GM12874 (cell line): ENCODE measurements at regions not wholly inside any gene's neighbourhood (a gene's known extent, or its start where the extent isn't known, plus 50 kb on each side); places are given as distances from the start of the nearest gene placed in this dataset.

Experiments
- TF ChIP-seq, protein P1 (sequence below): IDR thresholded peaks from 2 replicates; pipeline ENCODE4 v1.5.1; 2011; ENCODE audit warnings: low read depth, mild to moderate bottlenecking, control low read depth, low read length, moderate library complexity; ENCODE audit not compliant: insufficient read depth

DNA sequence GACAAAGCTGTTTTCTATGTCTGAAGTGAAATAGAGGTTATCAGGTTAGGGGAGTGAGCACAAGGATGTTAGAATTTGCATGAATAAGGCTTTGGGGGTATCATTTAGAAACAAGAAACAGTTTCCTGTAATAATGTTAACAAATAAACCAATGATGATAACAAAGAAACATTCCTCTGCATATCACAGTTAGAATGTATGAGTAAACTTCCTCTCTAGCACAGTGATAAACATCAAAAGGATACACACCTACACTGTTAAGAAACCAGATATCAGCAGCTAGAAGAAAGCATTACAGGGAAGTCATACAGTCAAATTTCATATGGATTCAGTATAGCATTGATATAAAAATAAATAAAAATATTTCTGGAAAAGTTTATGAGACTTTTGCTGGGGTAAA is 340.0 kb upstream of the MAGEB16 start:
- TF ChIP-seq, protein P1, sequence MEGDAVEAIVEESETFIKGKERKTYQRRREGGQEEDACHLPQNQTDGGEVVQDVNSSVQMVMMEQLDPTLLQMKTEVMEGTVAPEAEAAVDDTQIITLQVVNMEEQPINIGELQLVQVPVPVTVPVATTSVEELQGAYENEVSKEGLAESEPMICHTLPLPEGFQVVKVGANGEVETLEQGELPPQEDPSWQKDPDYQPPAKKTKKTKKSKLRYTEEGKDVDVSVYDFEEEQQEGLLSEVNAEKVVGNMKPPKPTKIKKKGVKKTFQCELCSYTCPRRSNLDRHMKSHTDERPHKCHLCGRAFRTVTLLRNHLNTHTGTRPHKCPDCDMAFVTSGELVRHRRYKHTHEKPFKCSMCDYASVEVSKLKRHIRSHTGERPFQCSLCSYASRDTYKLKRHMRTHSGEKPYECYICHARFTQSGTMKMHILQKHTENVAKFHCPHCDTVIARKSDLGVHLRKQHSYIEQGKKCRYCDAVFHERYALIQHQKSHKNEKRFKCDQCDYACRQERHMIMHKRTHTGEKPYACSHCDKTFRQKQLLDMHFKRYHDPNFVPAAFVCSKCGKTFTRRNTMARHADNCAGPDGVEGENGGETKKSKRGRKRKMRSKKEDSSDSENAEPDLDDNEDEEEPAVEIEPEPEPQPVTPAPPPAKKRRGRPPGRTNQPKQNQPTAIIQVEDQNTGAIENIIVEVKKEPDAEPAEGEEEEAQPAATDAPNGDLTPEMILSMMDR, result no peak

DNA sequence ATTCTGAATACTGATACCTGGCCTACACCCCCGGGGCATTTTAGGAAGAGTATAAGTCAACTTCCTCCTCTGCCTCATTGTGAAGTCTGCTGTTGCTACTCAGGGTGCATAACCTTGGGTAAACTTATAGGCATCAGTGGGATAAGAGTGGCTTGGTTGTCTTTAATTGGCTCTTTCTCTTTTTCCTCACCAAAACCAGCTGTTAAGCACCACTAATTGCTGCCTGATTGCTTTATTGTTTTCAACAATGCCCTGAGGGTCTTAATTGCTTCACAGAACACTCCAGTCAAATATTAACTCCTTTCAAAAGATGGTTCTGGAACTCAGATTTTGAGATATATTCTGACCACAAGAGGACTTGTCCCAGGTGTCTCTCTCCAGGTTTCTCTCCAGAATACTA is 337.0 kb upstream of the MAGEB16 start:
- TF ChIP-seq, protein P1, result no peak

DNA sequence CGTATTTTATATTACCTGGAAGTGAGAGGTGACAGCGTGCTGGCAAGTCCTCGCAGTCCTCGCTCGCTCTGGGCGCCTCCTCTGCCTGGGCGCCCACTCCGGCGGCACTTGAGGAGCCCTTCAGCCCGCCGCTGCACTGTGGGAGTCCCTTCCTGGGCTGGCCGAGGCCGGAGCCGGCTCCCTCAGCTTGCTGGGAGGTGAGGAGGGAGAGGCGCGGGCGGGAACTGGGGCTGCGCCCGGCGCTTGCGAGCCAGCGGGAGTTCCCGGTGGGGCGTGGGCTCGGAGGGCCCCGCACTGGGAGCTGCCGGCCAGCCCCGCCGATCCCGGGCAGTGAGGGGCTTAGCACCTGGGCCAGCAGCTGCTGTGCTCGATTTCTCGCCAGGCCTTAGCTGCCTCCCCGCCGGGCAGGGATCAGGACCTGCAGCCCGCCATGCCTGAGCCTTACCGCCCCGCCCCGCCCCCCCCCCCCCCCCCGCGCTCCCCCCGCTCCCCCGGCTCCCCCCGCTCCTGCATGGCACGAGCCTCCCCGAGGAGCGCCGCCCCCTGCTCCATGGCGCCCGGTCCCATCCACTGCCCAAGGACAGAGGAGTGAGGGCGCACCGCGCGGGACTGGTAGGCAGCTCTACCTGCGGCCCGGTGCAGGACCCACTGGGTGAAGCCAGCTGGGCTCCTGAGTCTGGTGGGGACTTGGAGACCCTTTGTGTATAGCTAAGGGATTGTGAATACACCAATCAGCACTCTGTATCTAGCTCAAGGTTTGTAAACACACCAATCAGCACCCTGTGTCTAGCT is 298.9 kb upstream of the MAGEB16 start:
- TF ChIP-seq, protein P1, result no peak

DNA sequence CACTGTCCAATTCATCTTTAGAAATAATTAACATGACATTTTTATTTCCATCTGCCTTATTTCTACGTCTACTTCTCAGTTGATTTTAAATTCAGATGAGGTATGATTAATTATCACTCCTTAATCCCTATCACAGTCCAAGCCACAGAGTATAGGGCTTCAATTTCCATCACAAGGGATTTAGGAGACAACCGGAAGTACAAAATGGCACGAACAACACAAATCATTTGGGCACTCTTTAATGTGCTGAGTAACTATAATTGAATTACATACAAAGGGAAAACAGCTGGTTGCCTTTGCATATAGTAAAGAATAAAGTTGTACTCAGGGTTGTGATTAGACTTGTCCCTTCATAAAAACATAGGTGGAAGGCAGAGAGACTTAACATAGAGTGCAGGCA is 290.4 kb upstream of the MAGEB16 start:
- TF ChIP-seq, protein P1, result no peak

DNA sequence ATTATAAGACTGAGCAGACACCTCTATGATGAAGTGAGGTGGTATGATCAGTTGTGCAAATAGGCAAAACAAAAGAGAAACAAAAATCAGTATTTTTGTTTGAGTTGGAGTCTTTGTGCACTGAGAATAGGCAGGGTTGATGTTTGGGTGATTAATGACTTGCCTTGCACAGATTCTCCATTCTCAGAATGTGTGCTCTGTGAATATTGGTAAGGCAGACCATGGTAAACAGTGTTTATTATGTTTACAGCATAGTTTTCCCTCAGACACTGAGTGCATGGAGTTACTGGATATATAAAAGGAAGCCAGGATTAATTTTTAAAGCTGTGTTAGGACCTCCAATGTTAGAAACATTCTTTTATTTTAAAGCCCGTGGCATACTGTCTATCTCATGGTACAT is 240.2 kb upstream of the MAGEB16 start:
- TF ChIP-seq, protein P1, result no peak

DNA sequence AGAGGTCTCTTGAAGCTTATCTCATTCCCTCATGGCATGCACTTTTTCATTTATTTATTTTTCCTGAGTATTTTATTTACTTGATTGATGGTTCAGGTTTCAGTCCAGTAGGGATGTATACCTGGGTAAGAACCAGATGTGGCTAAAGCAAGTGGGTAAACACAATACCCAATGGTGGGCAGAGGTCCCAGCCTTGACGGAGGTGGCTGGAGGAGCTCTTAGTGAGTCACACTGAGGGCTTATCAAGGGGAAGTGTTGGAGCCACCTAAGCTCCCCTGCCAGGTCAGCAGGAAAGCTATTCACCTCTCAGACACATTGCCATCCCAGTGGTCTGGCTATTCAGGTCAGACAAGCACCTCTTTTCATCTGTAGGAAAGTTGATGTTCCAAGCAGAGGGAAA is 236.2 kb upstream of the MAGEB16 start:
- TF ChIP-seq, protein P1, result no peak

DNA sequence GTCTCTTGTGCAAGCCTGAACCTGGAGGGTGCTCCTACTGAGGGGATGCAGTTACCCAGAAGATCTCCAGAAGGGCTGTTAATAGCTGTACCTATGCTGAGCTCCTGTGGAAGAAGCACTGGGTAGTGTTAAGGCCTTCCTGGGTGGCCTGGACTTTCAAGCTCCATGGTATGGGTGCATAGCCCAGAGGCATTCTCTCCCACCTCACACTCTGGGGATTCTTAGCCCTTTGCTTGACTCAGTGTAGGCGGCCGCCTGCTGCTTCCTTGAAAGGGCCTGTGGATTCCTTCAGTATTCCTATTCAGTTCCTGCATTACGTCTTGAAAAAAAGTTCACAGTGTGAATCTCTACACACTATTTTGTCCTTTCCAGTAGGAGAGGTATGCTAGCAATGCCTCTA is 235.7 kb upstream of the MAGEB16 start:
- TF ChIP-seq, protein P1, result no peak
